ENCODE measurements at regions not wholly inside any gene's neighbourhood (a gene's known extent, or its start where the extent isn't known, plus 50 kb on each side); places are given as distances from the start of the nearest gene placed in this dataset.
A peak's percentile ranks its signal among the peaks of the same experiment; 100 is the strongest.
"Not testable (repeated sequence)": the region's sequence is repeated elsewhere in the genome, so short reads cannot be mapped to it uniquely, and the experiment has no call there.

DNA sequence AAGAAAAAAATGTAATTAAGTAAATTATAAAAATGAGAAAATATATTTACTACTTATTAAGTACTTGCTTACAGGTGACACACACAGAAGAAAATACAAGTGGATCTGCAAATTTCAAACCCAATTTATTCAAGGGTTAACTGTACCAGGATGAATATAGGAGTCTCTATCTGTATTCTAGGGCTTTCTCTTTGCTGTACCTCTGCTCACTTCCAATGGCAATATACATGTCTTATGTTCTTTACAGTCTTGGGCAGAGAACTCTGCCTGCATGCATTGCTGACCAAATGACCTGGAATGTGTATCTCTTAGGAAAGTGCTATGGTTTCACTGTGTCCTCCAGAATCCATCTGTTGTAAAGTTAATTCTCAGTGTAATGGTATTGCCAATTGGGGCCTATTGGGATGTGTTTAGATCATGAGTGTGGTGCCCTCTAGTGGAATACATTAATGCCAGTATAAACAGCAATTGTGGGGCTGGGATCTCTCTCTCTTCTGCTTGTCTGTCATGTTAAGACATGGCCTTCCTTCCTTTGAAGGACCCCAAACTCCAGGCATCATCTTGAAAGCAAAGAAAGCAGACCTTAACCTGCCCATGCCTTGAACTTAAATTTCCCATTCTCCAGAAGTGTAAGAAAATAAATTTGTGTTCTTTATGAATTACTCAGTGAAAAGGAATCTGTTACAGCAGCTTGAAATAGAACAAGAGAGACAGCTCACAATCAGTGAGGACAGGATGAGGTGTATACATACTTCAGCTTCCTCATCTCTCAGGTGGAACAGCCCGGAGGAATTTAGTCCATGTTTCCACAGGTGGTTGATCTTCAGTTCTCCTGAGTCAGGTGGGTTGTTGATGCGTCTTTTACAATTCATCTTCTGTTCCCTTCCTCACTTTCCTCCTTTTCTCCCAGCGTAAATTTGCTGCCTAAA lies 356.9 kb downstream of the RPIA start:
- TF ChIP-seq, protein P1, sequence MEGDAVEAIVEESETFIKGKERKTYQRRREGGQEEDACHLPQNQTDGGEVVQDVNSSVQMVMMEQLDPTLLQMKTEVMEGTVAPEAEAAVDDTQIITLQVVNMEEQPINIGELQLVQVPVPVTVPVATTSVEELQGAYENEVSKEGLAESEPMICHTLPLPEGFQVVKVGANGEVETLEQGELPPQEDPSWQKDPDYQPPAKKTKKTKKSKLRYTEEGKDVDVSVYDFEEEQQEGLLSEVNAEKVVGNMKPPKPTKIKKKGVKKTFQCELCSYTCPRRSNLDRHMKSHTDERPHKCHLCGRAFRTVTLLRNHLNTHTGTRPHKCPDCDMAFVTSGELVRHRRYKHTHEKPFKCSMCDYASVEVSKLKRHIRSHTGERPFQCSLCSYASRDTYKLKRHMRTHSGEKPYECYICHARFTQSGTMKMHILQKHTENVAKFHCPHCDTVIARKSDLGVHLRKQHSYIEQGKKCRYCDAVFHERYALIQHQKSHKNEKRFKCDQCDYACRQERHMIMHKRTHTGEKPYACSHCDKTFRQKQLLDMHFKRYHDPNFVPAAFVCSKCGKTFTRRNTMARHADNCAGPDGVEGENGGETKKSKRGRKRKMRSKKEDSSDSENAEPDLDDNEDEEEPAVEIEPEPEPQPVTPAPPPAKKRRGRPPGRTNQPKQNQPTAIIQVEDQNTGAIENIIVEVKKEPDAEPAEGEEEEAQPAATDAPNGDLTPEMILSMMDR (IDR thresholded peaks at IDR 0.05; ENCODE audit: poor library complexity, severe bottlenecking) = peak; percentile 86
- TF ChIP-seq EP300 (conservative IDR thresholded peaks at IDR 0.05; ENCODE audit: poor library complexity, severe bottlenecking); EZH2 (IDR thresholded peaks at IDR 0.05; ENCODE audit: borderline replicate concordance, insufficient read depth, low read length, poor library complexity, severe bottlenecking); MXI1 (conservative IDR thresholded peaks at IDR 0.05; ENCODE audit: poor library complexity, severe bottlenecking): not testable (repeated sequence)
- peak; percentile 74 for TF ChIP-seq RAD21 (conservative IDR thresholded peaks at IDR 0.05)
